Astrocyte (in vitro differentiated cells and primary cell): ENCODE measurements at regions not wholly inside any gene's neighbourhood (a gene's known extent, or its start where the extent isn't known, plus 50 kb on each side); places are given as distances from the start of the nearest gene placed in this dataset.

Source experiments
- EZH2 ChIP-seq: IDR thresholded peaks from 2 replicates; pipeline ENCODE4 v1.6.1; 2012; ENCODE audit warnings: mild to moderate bottlenecking, low read length, inconsistent platforms; ENCODE audit not compliant: insufficient read depth
- TF ChIP-seq, protein P1 (sequence below): IDR thresholded peaks from 2 replicates; pipeline ENCODE4 v1.5.1; 2011; ENCODE audit warnings: low read depth, mild to moderate bottlenecking, inconsistent platforms, low read length, moderate library complexity; ENCODE audit not compliant: insufficient read depth

DNA sequence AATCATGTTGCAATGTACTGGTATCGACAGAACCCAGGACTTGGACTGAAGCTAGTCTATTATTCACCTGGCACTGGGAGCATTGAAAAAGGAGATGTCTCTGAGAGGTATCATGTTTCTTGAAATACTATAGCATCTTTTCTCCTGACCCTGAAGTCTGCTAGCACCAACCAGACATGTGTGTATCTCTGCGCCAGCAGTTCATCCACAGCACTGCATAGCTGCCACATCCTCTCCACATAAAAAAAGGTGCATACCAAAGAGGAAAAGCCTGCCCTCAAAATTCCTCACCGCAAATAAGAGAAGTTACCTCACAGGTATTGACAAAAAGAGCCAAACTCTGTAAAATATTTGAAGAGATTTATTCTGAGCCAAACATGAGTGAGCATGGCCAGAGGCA lies 99.5 kb upstream of the PRSS3 start:
- TF ChIP-seq, protein P1, sequence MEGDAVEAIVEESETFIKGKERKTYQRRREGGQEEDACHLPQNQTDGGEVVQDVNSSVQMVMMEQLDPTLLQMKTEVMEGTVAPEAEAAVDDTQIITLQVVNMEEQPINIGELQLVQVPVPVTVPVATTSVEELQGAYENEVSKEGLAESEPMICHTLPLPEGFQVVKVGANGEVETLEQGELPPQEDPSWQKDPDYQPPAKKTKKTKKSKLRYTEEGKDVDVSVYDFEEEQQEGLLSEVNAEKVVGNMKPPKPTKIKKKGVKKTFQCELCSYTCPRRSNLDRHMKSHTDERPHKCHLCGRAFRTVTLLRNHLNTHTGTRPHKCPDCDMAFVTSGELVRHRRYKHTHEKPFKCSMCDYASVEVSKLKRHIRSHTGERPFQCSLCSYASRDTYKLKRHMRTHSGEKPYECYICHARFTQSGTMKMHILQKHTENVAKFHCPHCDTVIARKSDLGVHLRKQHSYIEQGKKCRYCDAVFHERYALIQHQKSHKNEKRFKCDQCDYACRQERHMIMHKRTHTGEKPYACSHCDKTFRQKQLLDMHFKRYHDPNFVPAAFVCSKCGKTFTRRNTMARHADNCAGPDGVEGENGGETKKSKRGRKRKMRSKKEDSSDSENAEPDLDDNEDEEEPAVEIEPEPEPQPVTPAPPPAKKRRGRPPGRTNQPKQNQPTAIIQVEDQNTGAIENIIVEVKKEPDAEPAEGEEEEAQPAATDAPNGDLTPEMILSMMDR: no peak
- TF ChIP-seq EZH2: no peak
